Smooth muscle cell (in vitro differentiated cells): ENCODE measurements at regions not wholly inside any gene's neighbourhood (a gene's known extent, or its start where the extent isn't known, plus 50 kb on each side); places are given as distances from the start of the nearest gene placed in this dataset.
A peak's percentile ranks its signal among the peaks of the same experiment; 100 is the strongest.

Source experiments
- DNase-seq: peaks from one replicate; lab custom pipeline; 2025; ENCODE audit not compliant: unreplicated experiment; lab: John Stamatoyannopoulos, UW
- H2AFZ ChIP-seq: fragments of 200-600 bp; sonication (generic); 2 replicates; pipeline ENCODE4 v1.6.0; 2016; ENCODE audit warnings: antibody characterized with exemption, low read depth, mild to moderate bottlenecking
- H3F3A ChIP-seq: fragments of 200-600 bp; sonication (generic); 2 replicates; pipeline ENCODE4 v1.6.0; 2017; ENCODE audit warnings: antibody characterized with exemption, low read depth
- H3K27ac ChIP-seq: fragments of 200-600 bp; sonication (generic); 2 replicates; pipeline ENCODE4 v1.5.1; 2016; ENCODE audit warnings: low read depth, mild to moderate bottlenecking
- H3K27me3 ChIP-seq: fragments of 200-600 bp; sonication (generic); 2 replicates; pipeline ENCODE4 v1.6.1; 2016; ENCODE audit warnings: low read depth, mild to moderate bottlenecking
- H3K36me3 ChIP-seq: fragments of 200-600 bp; sonication (generic); 2 replicates; pipeline ENCODE4 v1.5.1; 2016; ENCODE audit warnings: low read depth
- H3K4me1 ChIP-seq: fragments of 200-600 bp; sonication (generic); 2 replicates; pipeline ENCODE4 v1.5.1; 2016; ENCODE audit warnings: low read depth
- H3K4me2 ChIP-seq: fragments of 200-600 bp; sonication (generic); 2 replicates; pipeline ENCODE4 v1.6.0; 2016; ENCODE audit warnings: mild to moderate bottlenecking
- H3K4me3 ChIP-seq: fragments of 200-600 bp; sonication (generic); 2 replicates; pipeline ENCODE4 v1.5.1; 2016; ENCODE audit warnings: mild to moderate bottlenecking
- H3K79me2 ChIP-seq: fragments of 200-600 bp; sonication (generic); 2 replicates; pipeline ENCODE4 v1.6.0; 2016; ENCODE audit warnings: low read depth, mild to moderate bottlenecking
- H3K9ac ChIP-seq: fragments of 200-600 bp; sonication (generic); 2 replicates; pipeline ENCODE4 v1.6.0; 2016; ENCODE audit warnings: low read depth
- H3K9me3 ChIP-seq: fragments of 200-600 bp; sonication (generic); replicated peaks from 2 replicates; pipeline ENCODE4 v1.5.1; 2016; ENCODE audit warnings: low read depth
- H4K20me1 ChIP-seq: fragments of 200-600 bp; sonication (generic); 2 replicates; pipeline ENCODE4 v1.6.0; 2016; ENCODE audit warnings: low read depth
- CTCF ChIP-seq: fragments of 200-600 bp; sonication (generic); IDR thresholded peaks from 2 replicates; pipeline ENCODE4 v1.5.1; 2017; ENCODE audit warnings: borderline replicate concordance, mild to moderate bottlenecking, antibody characterized with exemption; ENCODE audit not compliant: insufficient read depth, poor library complexity, severe bottlenecking
- WGBS: methylation state at CpG from one replicate; pipeline ENCODE4 v1.1.7; 2016; ENCODE audit warnings: low lambda C conversion rate; 5-methylcytosine and 5-hydroxymethylcytosine counted together

DNA sequence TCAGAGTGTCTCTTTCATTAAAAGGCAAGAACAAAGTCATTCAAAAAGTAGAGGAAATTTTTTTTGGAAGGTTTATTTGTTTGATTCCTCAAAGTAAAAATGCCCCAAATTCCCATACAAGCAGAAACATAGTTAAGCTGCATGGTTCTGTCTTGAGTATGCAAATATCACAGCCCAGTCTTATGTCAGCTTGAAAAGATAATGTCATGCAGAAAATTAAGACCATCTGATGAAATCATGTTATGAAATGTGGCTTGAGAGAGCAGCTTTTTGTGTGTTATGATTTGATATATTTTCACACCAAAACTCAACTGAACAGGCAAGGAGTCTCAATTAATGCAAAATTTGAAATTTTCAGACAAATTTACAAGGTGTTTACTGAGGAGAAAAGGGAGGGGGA lies 411.0 kb downstream of the LMO4 start:
- Histone ChIP-seq H3K4me2 (no peak overlapping the region), H3K9me3 (no peaks in the 10 kb centered on the region), H3K9ac (no peak overlapping the region), H2AFZ (peak overlapping the region; percentile 10), H3K27me3 (no peaks in the 10 kb centered on the region), H3K4me3 (no peak overlapping the region), H3K4me1 (no peaks in the 10 kb centered on the region), H3K79me2 (no peaks in the 10 kb centered on the region), H3F3A (no peaks in the 10 kb centered on the region), H4K20me1 (no peaks in the 10 kb centered on the region), H3K27ac (no peak overlapping the region), H3K36me3 (no peaks in the 10 kb centered on the region)
- no peak for DNase-seq
- TF ChIP-seq CTCF, result no peak

- Histone ChIP-seq H3K9me3 (no peaks in the 10 kb centered on the region), H3K79me2 (no peaks in the 10 kb centered on the region), H3K4me1 (no peaks in the 10 kb centered on the region), H3K4me2 (peak overlapping the region; percentile 27), H3K27me3 (no peaks in the 10 kb centered on the region), H3K9ac (no peak overlapping the region), H3K4me3 (no peak overlapping the region), H4K20me1 (no peaks in the 10 kb centered on the region), H3K36me3 (no peaks in the 10 kb centered on the region), H2AFZ (peak overlapping the region; percentile 81), H3K27ac (no peak overlapping the region), H3F3A (no peaks in the 10 kb centered on the region)
- TF ChIP-seq CTCF, result no peak
- 53% methylated on average over 4 of the region's 4 CpGs for WGBS
- no peak for DNase-seq
Observed at GRCh38 chr1:87743256-87743655, 414.6 kb downstream of the LMO4 start.

DNA sequence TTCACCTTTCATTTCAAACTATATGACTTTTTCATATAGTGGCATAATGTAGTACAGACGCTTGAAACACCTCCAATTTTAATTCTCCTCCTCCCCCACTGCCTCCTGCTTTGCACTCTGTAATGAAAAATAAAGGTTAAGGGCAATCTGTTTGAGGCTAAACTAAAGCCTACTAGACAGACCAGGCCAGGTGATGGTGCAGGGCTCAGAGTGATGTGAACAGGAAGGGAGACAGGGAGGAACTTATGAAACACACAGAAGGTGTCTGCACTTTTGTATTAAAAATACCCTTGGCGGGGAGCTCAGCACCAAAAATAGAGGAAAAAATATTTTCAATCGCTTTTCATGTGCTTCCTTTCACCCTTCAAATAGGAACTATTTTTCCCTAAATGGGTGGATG lies 415.4 kb downstream of the LMO4 start:
- no peak overlapping the region for H3K4me3 ChIP-seq
- WGBS, result 93% methylated on average over 3 of the region's 3 CpGs
- TF ChIP-seq CTCF, result no peak
- no peak overlapping the region for H3K4me2 ChIP-seq
- no peaks in the 10 kb centered on the region for H3K9me3 ChIP-seq
- H3K36me3 ChIP-seq, result no peaks in the 10 kb centered on the region
- no peaks in the 10 kb centered on the region for H3K4me1 ChIP-seq
- H3K27me3 ChIP-seq, result no peaks in the 10 kb centered on the region
- no peak overlapping the region for H3K27ac ChIP-seq
- H2AFZ ChIP-seq, result no peak overlapping the region
- no peaks in the 10 kb centered on the region for H4K20me1 ChIP-seq
- no peak overlapping the region for H3K9ac ChIP-seq
- DNase-seq, result no peak
- H3F3A ChIP-seq, result no peaks in the 10 kb centered on the region
- H3K79me2 ChIP-seq, result no peaks in the 10 kb centered on the region

DNA sequence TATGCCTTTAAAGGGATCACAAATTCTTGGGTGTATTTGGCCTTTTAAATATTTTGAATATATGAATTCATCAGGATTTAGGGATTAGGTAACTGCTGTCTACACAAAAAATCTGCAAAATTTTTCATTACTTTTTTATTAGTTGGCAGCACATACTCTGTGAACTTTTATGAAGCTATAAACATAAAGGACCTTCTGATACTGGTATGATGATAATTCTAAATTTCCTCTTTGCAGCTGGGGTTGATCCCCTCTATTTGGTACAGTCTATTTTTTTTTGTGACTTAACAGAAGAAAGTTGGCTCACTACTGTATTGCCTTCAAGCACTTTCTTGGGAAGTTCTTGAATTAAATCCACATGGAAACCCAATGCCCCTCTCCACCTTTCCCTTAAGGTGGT lies 416.1 kb downstream of the LMO4 start:
- TF ChIP-seq CTCF, result no peak
- H3K4me3 ChIP-seq, result no peak overlapping the region
- no peaks in the 10 kb centered on the region for H3K79me2 ChIP-seq
- no peaks in the 10 kb centered on the region for H3K9me3 ChIP-seq
- DNase-seq, result no peak
- H3K36me3 ChIP-seq, result no peaks in the 10 kb centered on the region
- no peak overlapping the region for H3K27ac ChIP-seq
- no peak overlapping the region for H2AFZ ChIP-seq
- no peak overlapping the region for H3K9ac ChIP-seq
- no peaks in the 10 kb centered on the region for H4K20me1 ChIP-seq
- no peaks in the 10 kb centered on the region for H3K4me1 ChIP-seq
- H3F3A ChIP-seq, result no peaks in the 10 kb centered on the region
- H3K4me2 ChIP-seq, result no peak overlapping the region
- H3K27me3 ChIP-seq, result no peaks in the 10 kb centered on the region
